Keratinocyte (primary cell): ENCODE measurements at regions not wholly inside any gene's neighbourhood (a gene's known extent, or its start where the extent isn't known, plus 50 kb on each side); places are given as distances from the start of the nearest gene placed in this dataset.

Source experiments
- DNase-seq: peaks from one replicate; pipeline ENCODE4 v3.0.0-alpha.2; 2011; ENCODE audit warnings: low read depth, missing footprints, low spot score
- FAIRE-seq: peaks from 2 replicates; lab custom pipeline; 2011; peaks lifted over from hg19 to GRCh38; lab: Jason Lieb, UNC
- H2AFZ ChIP-seq: 2 replicates; pipeline ENCODE4 v1.6.0; 2012; ENCODE audit warnings: low read length, control low read depth, inconsistent platforms; ENCODE audit not compliant: control insufficient read depth
- H3K27ac ChIP-seq: 2 replicates; pipeline ENCODE4 v1.5.1; 2011; ENCODE audit warnings: low read length; ENCODE audit not compliant: control insufficient read depth, insufficient read depth
- H3K27me3 ChIP-seq: 3 replicates; pipeline ENCODE4 v1.6.0; 2011; ENCODE audit warnings: low read length; ENCODE audit not compliant: control insufficient read depth, insufficient read depth; ENCODE audit errors: extremely low read depth
- H3K36me3 ChIP-seq, 2 experiments: 2 replicates in 1 of 2; 3 replicates in 1 of 2; pipeline ENCODE4 v1.5.1; 2011; ENCODE audit warnings: low read length in 2 of 2, mild to moderate bottlenecking in 1 of 2; ENCODE audit not compliant: control insufficient read depth in 2 of 2, insufficient read depth in 2 of 2; ENCODE audit errors: extremely low read depth in 1 of 2
- H3K4me1 ChIP-seq: 3 replicates; pipeline ENCODE4 v1.5.1; 2011; ENCODE audit warnings: low read length; ENCODE audit not compliant: control insufficient read depth, insufficient read depth; ENCODE audit errors: extremely low read depth
- H3K4me2 ChIP-seq: 3 replicates; pipeline ENCODE4 v1.6.0; 2011; ENCODE audit warnings: low read depth, low read length; ENCODE audit not compliant: control insufficient read depth, insufficient read depth; ENCODE audit errors: extremely low read depth
- H3K4me3 ChIP-seq, 3 experiments: fragments of 200-600 bp in 1 of 3; sonication (generic) in 1 of 3; 2 replicates in 2 of 3; 3 replicates in 1 of 3; pipeline ENCODE4 v1.5.1; 2011 to 2016; ENCODE audit warnings: low read length in 3 of 3, mild to moderate bottlenecking in 3 of 3, control low read depth in 2 of 3, inconsistent platforms in 1 of 3, low read depth in 1 of 3, mixed read lengths in 1 of 3, mixed run types in 1 of 3, moderate library complexity in 1 of 3; ENCODE audit not compliant: control insufficient read depth in 2 of 3, insufficient read depth in 2 of 3; ENCODE audit errors: extremely low read depth in 1 of 3
- H3K79me2 ChIP-seq: 2 replicates; pipeline ENCODE4 v1.6.0; 2012; ENCODE audit warnings: low read length; ENCODE audit not compliant: control insufficient read depth, insufficient read depth
- H3K9ac ChIP-seq: 3 replicates; pipeline ENCODE4 v1.6.0; 2011; ENCODE audit warnings: low read length; ENCODE audit not compliant: control insufficient read depth, insufficient read depth; ENCODE audit errors: extremely low read depth
- H3K9me1 ChIP-seq: 3 replicates; pipeline ENCODE4 v1.6.0; 2011; ENCODE audit warnings: low read length; ENCODE audit not compliant: control insufficient read depth, insufficient read depth; ENCODE audit errors: extremely low read depth
- H3K9me3 ChIP-seq: 2 replicates; pipeline ENCODE4 v1.5.1; 2012; ENCODE audit warnings: low read depth, low read length; ENCODE audit not compliant: control insufficient read depth
- H4K20me1 ChIP-seq: 3 replicates; pipeline ENCODE4 v1.6.0; 2011; ENCODE audit warnings: low read length; ENCODE audit not compliant: control insufficient read depth, insufficient read depth; ENCODE audit errors: extremely low read depth
- EZH2 ChIP-seq: IDR thresholded peaks from one replicate; pipeline ENCODE4 v1.6.1; 2012; ENCODE audit warnings: inconsistent platforms, mild to moderate bottlenecking, low read length, moderate library complexity
- dilution Hi-C: fragments of 300-500 bp; cut with MboI; formaldehyde crosslinking; loops from one replicate; pipeline ENCODE4 v1.7.0; 2020; ENCODE audit warnings: low sequenced_read_pairs; ENCODE audit not compliant: extremely low pct_ligation_motif_present
- TF ChIP-seq, protein P1 (sequence below), 3 experiments: IDR thresholded peaks in 1 of 3; conservative IDR thresholded peaks in 1 of 3; optimal IDR thresholded peaks in 1 of 3; 2 replicates in 2 of 3; 3 replicates in 1 of 3; pipeline versions ENCODE3 to v1.5.1; 2011; ENCODE audit warnings: low read length in 3 of 3, mild to moderate bottlenecking in 3 of 3, moderate library complexity in 2 of 3, control low read depth in 1 of 3, inconsistent platforms in 1 of 3; ENCODE audit not compliant: insufficient read depth in 2 of 3; ENCODE audit errors: extremely low read depth in 1 of 3

DNA sequence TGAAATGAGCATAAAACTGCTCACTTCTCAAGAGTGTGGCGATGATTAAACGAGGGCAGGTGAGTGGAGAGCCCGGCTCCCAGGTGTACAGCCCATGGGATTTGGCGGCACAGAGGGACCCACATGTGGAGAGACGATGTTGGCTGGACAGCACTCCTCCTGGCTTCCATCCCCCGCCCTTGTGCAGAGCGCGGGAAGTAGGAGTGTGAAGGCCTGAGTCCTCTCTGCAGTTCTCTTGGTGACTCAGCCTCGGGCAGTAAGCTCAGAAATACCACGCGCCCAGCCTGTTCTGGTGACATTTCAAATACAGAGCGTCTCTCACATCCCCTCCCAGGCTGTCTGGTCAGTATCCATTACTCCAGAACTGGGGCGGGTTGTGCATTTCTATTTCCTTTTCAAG is 94.2 kb upstream of the SRSF6 start:
- Histone ChIP-seq H2AFZ (no peak overlapping the region), H3K9me1 (no peaks in the 10 kb centered on the region), H3K9ac (no peak overlapping the region), H4K20me1 (no peaks in the 10 kb centered on the region), H3K79me2 (no peaks in the 10 kb centered on the region), H3K9me3 (no peaks in the 10 kb centered on the region), H3K4me1 (no peaks in the 10 kb centered on the region), H3K36me3 (no peaks in the 10 kb centered on the region), H3K27me3 (no peaks in the 10 kb centered on the region), H3K27ac (no peak overlapping the region), H3K4me3 (no peak overlapping the region), H3K4me2 (no peak overlapping the region)
- DNase-seq (no peak), FAIRE-seq (no peak)
- dilution Hi-C loops: no loop called here
- no peak for TF ChIP-seq EZH2
- TF ChIP-seq, protein P1, sequence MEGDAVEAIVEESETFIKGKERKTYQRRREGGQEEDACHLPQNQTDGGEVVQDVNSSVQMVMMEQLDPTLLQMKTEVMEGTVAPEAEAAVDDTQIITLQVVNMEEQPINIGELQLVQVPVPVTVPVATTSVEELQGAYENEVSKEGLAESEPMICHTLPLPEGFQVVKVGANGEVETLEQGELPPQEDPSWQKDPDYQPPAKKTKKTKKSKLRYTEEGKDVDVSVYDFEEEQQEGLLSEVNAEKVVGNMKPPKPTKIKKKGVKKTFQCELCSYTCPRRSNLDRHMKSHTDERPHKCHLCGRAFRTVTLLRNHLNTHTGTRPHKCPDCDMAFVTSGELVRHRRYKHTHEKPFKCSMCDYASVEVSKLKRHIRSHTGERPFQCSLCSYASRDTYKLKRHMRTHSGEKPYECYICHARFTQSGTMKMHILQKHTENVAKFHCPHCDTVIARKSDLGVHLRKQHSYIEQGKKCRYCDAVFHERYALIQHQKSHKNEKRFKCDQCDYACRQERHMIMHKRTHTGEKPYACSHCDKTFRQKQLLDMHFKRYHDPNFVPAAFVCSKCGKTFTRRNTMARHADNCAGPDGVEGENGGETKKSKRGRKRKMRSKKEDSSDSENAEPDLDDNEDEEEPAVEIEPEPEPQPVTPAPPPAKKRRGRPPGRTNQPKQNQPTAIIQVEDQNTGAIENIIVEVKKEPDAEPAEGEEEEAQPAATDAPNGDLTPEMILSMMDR (optimal IDR thresholded peaks at IDR 0.05 in 1 of 3, IDR thresholded peaks at IDR 0.05 in 1 of 3, conservative IDR thresholded peaks at IDR 0.05 in 1 of 3; ENCODE audit: extremely low read depth in 1 of 3, insufficient read depth in 2 of 3, low read length in 3 of 3): no peak

DNA sequence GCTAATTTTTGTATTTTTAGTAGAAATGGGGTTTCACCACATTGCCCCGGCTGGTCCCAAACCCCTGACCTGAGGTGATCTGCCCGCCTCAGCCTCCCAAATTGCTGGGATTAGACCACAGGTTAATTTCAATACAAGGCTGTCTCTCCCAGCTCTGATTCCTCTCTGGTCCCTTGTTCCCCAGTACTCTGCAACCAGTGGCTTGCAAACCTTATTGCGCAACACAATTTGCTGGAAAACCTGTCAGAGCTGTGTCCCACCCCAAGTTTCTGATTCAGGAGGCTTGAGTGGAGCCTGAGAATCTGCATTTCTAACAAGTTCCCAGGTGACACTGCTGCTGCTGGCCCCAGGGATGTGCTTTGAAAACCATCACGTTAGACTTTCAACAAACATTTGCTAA is 96.2 kb upstream of the SRSF6 start:
- Histone ChIP-seq H3K27ac (no peak overlapping the region), H3K4me2 (no peak overlapping the region), H3K4me3 (no peak overlapping the region), H3K36me3 (no peaks in the 10 kb centered on the region), H3K9me3 (no peaks in the 10 kb centered on the region), H3K9ac (no peak overlapping the region), H2AFZ (no peak overlapping the region), H3K79me2 (no peaks in the 10 kb centered on the region), H3K9me1 (no peaks in the 10 kb centered on the region), H3K27me3 (no peaks in the 10 kb centered on the region), H3K4me1 (no peaks in the 10 kb centered on the region), H4K20me1 (no peaks in the 10 kb centered on the region)
- DNase-seq: no peak
- no peak for FAIRE-seq
- TF ChIP-seq EZH2: no peak
- TF ChIP-seq, protein P1 (optimal IDR thresholded peaks at IDR 0.05 in 1 of 3, IDR thresholded peaks at IDR 0.05 in 1 of 3, conservative IDR thresholded peaks at IDR 0.05 in 1 of 3; ENCODE audit: extremely low read depth in 1 of 3, insufficient read depth in 2 of 3, low read length in 3 of 3): no peak
- dilution Hi-C loops: no loop called here
